GM21381 (cell line): ENCODE measurements at regions not wholly inside any gene's neighbourhood (a gene's known extent, or its start where the extent isn't known, plus 50 kb on each side); places are given as distances from the start of the nearest gene placed in this dataset.
A peak's percentile ranks its signal among the peaks of the same experiment; 100 is the strongest.
"Not testable (repeated sequence)": the region's sequence is repeated elsewhere in the genome, so short reads cannot be mapped to it uniquely, and the experiment has no call there.

Experiments
- ATAC-seq: cut with Tn5 transposase; IDR thresholded peaks from one replicate; pipeline ENCODE4 v1.9.1; 2021; ENCODE audit warnings: mild to moderate bottlenecking, moderate library complexity; ENCODE audit not compliant: unreplicated experiment

GRCh38 chrX:13428053-13428786, 108.4 kb upstream of the ATXN3L start:
- ATAC-seq: no peak

- ATAC-seq: no peak
Observed at GRCh38 chrX:13427441-13428052, 107.7 kb upstream of the ATXN3L start.

GRCh38 chrX:13420545-13421183, 100.8 kb upstream of the ATXN3L start:
- ATAC-seq: peak; percentile 53

- no peak for ATAC-seq
Observed at GRCh38 chrX:13419918-13420317, 100.1 kb upstream of the ATXN3L start.

- ATAC-seq: no peak
Observed at GRCh38 chrX:13419276-13419675, 99.4 kb upstream of the ATXN3L start.

- ATAC-seq: no peak
Observed at GRCh38 chrX:13418126-13419097, 98.6 kb upstream of the ATXN3L start.

- ATAC-seq: no peak
Observed at GRCh38 chrX:13415509-13415908, 95.7 kb upstream of the ATXN3L start.

GRCh38 chrX:13414006-13414647, 94.3 kb upstream of the ATXN3L start:
- no peak for ATAC-seq

GRCh38 chrX:13412208-13412600, 92.4 kb upstream of the ATXN3L start:
- no peak for ATAC-seq

- ATAC-seq: no peak
Observed at GRCh38 chrX:13411496-13412207, 91.8 kb upstream of the ATXN3L start.

- not testable (repeated sequence) for ATAC-seq
Observed at GRCh38 chrX:13408599-13408998, 88.7 kb upstream of the ATXN3L start.

GRCh38 chrX:13404777-13405176, 84.9 kb upstream of the ATXN3L start:
- ATAC-seq: not testable (repeated sequence)

- ATAC-seq: no peak
Observed at GRCh38 chrX:13404364-13404763, 84.5 kb upstream of the ATXN3L start.

GRCh38 chrX:13401724-13402123, 81.9 kb upstream of the ATXN3L start:
- ATAC-seq: no peak

GRCh38 chrX:13398839-13399238, 79.0 kb upstream of the ATXN3L start:
- ATAC-seq: no peak

GRCh38 chrX:13397878-13398818, 78.3 kb upstream of the ATXN3L start:
- ATAC-seq: no peak

- no peak for ATAC-seq
Observed at GRCh38 chrX:13396924-13397323, 77.1 kb upstream of the ATXN3L start.

GRCh38 chrX:13389501-13389900, 69.6 kb upstream of the ATXN3L start:
- ATAC-seq: no peak
